ENCODE measurements at regions not wholly inside any gene's neighbourhood (a gene's known extent, or its start where the extent isn't known, plus 50 kb on each side); places are given as distances from the start of the nearest gene placed in this dataset.

GRCh38 chr20:3354247-3354646, 53.2 kb downstream of the DNAAF9 start:
- no peak for DNase-seq (ENCODE audit: low spot score)

GRCh38 chr20:3353646-3354045, 53.8 kb downstream of the DNAAF9 start:
- no peak for DNase-seq (ENCODE audit: low spot score)

- no peak for DNase-seq (ENCODE audit: low spot score)
Measured at GRCh38 chr20:3352202-3352601, 55.3 kb downstream of the DNAAF9 start.

DNA sequence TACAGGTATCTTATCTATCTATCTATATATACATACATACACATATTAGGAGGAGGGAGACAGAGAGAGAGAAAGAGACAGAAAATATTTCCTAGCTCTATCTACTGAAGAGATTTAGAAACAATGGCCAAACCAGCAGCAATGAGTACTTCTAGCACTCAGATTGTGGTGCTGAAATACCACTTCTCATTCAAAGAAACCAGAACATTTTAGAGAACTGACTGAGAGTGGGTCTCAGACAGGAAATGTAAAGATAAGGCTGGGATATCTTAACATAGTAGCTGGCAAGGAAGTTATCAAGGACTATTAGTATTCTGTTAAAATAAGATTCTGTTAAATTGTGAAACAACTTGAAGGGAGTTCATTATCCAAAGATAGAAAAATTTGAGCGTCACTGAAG, 57.0 kb downstream of the DNAAF9 start:
- DNase-seq (ENCODE audit: low spot score), result no peak

DNA sequence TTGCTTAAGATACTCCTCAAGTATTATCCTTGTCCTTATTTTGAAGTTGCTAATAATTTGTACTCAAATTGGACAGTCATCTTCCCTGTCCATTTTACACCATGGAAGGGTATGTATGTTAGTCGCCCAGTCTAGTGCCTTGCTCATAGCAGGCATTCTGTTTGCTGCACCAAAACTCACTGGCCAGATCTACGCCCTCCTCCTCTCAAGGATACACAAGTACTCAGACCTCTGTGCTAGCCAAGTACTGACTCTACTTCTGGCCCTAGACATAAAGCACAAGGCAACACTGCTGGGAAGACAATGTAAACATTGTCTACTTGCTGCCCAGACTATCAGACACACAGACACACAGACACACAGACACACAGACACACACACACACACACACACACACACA, 57.7 kb downstream of the DNAAF9 start:
- no peak for DNase-seq (ENCODE audit: low spot score)

GRCh38 chr20:3342766-3343165, 64.7 kb downstream of the DNAAF9 start:
- DNase-seq (ENCODE audit: low spot score), result no peak

- DNase-seq (ENCODE audit: low spot score), result no peak
Measured at GRCh38 chr20:3340443-3340842, 67.0 kb downstream of the DNAAF9 start.

GRCh38 chr20:3339571-3339970, 67.9 kb downstream of the DNAAF9 start:
- DNase-seq (ENCODE audit: low spot score), result no peak

- DNase-seq (ENCODE audit: low spot score), result no peak
Measured at GRCh38 chr20:3339076-3339475, 68.4 kb downstream of the DNAAF9 start.

GRCh38 chr20:3334156-3334943, 73.1 kb downstream of the DNAAF9 start:
- no peak for DNase-seq (ENCODE audit: low spot score)

DNA sequence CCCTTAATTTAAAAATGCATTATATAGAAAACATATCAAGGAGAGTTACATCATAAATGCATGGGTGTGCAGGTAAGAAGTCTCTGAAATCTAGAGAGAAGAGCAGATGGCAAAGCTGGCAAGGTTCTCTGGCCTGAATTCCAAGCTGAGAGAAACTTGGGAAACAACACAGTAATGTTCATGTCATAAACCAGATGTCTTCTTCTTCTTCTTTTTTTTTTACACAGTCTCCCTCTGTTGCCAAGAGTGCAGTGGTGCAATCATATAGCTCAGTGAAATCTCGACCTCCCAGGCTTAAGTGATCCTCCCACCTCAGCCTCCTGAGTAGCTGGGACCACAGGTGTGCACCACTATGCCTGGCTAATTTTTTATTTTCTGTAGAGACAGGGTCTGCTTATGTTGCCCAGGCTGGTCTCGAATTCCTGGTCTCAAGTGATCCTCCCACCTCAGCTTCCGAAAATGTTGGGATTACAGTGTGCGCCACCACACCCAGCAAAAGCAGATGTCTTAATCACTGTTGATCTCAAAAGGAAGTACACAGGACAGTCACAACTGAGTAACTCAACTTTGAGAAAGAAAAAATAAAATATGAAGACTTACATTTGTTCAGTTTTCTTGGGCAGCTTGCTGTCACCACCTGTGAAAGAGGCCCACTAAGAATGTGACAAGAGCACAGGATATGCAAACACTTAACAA, 77.3 kb downstream of the DNAAF9 start:
- DNase-seq (ENCODE audit: low spot score), result no peak

DNA sequence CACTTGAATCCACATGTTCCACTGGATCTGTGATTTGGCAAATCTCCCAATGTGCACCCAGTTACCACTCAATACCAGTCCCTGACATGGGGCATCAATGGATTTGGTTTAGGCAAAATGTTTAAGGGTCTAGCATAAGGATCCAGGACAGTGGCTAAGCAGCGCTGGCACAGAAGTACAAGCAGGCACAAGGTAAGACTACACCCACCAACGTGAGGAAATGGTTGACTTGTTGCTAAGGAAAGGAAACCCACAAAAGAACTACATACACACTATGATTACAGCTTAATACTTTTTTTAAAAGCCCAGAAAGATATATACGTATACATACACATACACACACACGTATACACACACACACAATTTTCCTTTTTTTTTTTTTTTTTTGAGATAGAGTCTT, 79.0 kb downstream of the DNAAF9 start:
- DNase-seq (ENCODE audit: low spot score), result no peak

DNA sequence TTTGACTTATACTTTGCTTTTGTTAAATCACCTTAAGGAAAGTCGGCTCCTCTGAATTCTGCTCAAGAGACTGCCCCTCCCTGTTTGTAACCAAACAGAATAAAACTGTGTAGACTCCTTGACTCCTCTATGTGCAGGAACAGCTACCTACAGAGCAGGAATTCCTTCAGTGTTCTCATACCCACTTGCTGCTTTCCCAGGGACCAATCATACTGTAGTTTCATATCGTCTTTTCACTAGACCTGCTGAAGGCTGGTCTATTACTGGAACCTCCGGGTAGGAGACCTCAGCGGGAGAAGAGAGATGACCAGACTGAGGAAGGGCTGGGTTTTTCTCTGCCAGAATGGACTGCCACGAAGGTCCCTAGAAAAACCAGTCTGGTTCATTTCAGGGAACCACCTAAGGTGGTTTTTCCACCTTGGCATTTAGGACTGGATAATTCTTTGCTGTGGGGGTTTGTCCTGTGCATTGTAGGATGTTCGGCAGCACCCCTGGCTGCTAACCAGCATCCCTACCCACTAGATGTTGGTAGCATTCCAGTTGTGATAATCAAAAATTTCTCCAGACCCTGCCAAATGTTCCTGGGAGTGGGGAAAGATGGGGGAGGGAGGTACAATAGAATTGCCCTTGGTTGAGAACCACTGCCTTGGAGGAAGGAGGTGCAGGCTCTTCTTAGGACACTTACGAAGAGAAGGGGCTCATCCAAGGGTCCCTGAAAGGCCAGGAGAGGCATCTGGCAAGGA, 80.5 kb downstream of the DNAAF9 start:
- no peak for DNase-seq (ENCODE audit: low spot score)

GRCh38 chr20:3325864-3326263, 81.6 kb downstream of the DNAAF9 start:
- DNase-seq (ENCODE audit: low spot score), result no peak

GRCh38 chr20:3323398-3323797, 84.1 kb downstream of the DNAAF9 start:
- no peak for DNase-seq (ENCODE audit: low spot score)

DNA sequence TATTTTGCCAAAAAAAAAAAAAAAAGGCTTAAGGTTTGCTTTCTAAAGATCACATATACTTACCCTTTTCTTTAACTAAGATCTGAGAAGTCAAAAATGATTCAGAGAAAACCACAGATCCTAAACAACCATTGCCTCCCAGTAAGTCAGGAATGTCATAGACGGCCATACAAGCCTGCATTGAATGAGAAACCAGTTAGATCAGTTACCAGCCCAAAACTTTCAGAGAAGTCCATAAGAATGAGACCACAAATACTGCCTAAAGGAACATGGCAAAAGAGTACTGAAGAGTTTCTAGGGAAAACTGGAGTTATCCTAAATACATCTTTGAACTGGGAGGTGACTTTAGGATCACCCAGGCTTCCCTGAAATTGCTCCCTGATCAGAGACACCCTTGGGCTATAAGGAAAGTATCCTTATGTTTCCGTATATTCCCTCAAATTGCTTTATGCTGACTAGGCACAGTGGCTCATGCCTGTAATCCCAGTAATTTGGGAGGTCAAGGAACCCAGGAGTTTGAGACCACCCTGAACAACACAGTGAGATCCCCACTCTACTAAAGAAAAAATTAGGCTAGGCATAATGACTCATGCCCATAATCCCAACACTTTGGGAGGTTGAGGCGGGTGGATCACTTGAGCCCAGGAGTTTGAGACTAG, 79.4 kb upstream of the SLC4A11 start:
- no peak for DNase-seq (ENCODE audit: low spot score)

DNA sequence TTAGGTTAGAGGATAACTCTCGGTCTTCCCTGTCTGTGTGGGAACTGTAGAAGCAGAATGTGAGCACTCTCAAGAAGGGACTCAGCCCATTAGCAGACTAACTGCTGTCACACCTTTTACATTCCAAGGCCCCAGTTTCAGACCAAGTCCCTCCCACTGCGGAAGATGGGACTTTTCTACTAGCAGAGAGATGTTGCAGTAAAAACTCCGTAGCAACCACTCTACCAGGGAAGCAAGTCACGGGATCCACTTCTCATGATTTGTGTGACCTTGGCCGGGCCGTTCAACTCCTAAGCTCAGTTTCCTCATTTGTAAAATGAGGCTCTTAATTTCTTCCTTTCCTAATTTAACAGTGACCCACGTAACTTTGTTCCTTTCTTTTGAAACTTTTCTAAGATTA, 77.1 kb upstream of the SLC4A11 start:
- no peak for DNase-seq (ENCODE audit: low spot score)

- DNase-seq (ENCODE audit: low spot score), result no peak
Measured at GRCh38 chr20:3315136-3315535, 76.1 kb upstream of the SLC4A11 start.

GRCh38 chr20:3314391-3314790, 75.4 kb upstream of the SLC4A11 start:
- no peak for DNase-seq (ENCODE audit: low spot score)

DNA sequence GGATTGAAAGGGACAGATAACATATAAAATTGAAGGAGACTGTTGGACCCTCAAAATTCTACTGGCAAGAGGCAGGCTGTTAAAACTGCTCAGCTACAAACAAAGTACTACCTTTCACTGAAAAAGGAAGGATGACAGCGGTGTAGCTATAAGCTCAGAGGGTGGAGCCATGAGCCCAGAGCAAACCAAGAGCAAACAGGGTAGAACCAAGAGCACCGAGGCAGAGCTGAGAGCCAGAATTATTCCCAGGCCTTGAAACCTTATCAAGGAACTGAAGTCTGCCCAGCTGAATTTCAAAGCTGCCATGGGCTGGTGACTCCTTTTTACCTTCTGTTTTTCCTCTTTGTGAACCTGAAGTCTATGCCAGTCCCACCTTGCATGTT, 74.7 kb upstream of the SLC4A11 start:
- no peak for DNase-seq (ENCODE audit: low spot score)

- peak; percentile 10 for DNase-seq (ENCODE audit: low spot score)
Measured at GRCh38 chr20:3312940-3313682, 74.1 kb upstream of the SLC4A11 start.

DNA sequence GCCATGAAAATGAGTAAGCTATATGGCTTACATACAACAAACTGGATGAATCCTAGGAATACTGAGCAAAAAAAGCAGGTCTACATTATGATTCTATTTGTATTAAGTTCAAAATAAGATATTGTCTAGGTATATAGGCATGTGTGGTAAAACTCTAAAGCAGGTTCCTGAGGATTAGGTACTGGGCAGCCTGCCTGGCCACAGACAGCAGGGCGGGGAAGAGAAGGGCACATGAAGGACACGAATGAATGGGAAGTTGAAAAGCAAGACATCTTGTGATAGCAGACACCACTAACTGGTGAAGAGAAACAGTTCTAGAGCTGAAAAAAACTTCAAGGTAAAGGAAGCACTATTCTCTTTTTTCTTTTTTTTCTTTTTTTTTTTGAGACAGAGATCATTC, 72.6 kb upstream of the SLC4A11 start:
- DNase-seq (ENCODE audit: low spot score), result no peak
